ENCODE measurements at regions not wholly inside any gene's neighbourhood (a gene's known extent, or its start where the extent isn't known, plus 50 kb on each side); places are given as distances from the start of the nearest gene placed in this dataset.

DNA sequence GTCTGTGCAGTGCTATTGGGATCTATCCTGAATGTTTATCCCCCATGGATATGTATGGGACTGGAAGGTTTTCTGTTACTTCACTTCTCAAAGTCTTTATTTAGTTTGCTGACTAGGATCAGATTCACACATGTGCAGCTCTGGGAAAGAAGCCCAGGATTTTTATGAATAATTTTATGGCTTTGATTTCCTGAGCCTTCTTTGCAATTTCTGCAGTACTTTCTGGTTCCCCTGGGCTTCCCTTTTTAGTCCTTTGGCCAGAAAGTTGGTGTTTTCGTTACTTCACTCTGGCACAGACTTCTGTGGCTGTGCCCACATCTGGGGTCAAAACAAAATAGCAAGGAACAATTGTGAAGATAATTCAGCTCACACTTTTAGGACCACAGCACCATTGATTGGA is 721.0 kb downstream of the OTOL1 start:
- WGBS, 2 donors = 57 to 76% methylated on average over 1 of the region's 1 CpG
- no peaks in the 10 kb centered on the region for H3K4me1 ChIP-seq
- ATAC-seq (ENCODE audit: low FRiP score in 2 of 2) (no peak), DNase-seq (no peak)
- H3K27me3 ChIP-seq = no peaks in the 10 kb centered on the region
- H3K4me3 ChIP-seq = no peak overlapping the region
- H3K9me3 ChIP-seq = no peaks in the 10 kb centered on the region
- H3K27ac ChIP-seq = no peak overlapping the region
- H3K36me3 ChIP-seq = no peaks in the 10 kb centered on the region
- no peak for TF ChIP-seq POLR2A (IDR thresholded peaks at IDR 0.05)
- TF ChIP-seq, protein P1, sequence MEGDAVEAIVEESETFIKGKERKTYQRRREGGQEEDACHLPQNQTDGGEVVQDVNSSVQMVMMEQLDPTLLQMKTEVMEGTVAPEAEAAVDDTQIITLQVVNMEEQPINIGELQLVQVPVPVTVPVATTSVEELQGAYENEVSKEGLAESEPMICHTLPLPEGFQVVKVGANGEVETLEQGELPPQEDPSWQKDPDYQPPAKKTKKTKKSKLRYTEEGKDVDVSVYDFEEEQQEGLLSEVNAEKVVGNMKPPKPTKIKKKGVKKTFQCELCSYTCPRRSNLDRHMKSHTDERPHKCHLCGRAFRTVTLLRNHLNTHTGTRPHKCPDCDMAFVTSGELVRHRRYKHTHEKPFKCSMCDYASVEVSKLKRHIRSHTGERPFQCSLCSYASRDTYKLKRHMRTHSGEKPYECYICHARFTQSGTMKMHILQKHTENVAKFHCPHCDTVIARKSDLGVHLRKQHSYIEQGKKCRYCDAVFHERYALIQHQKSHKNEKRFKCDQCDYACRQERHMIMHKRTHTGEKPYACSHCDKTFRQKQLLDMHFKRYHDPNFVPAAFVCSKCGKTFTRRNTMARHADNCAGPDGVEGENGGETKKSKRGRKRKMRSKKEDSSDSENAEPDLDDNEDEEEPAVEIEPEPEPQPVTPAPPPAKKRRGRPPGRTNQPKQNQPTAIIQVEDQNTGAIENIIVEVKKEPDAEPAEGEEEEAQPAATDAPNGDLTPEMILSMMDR (IDR thresholded peaks at IDR 0.05) = no peak
- no peak for TF ChIP-seq POLR2AphosphoS5 (IDR thresholded peaks at IDR 0.05)
- no peak for TF ChIP-seq EP300 (IDR thresholded peaks at IDR 0.05)

DNA sequence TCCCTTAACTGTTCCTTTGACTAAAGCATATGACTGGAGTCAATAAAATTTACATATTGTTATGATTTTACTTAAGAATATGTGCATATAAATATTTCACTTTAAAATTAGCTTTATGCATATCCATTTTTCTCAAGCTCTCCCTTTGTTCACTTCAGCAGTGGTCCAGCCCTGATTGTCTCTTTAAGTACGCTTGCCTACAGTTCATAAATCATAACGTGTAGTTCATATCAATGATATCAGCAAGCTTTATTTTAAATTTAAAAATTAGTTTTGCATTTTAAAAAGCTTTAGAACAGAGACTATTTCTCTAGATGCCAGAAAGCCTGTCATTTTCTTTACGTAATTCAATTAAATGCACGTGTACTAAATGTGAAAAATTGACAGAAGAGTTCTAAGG is 721.9 kb downstream of the OTOL1 start:
- no peaks in the 10 kb centered on the region for H3K36me3 ChIP-seq
- no peaks in the 10 kb centered on the region for H3K9me3 ChIP-seq
- DNase-seq (no peak), ATAC-seq (ENCODE audit: low FRiP score in 2 of 2) (no peak)
- WGBS, 2 donors = 78 to 92% methylated on average over 4 of the region's 4 CpGs
- H3K4me3 ChIP-seq = no peak overlapping the region
- no peak for TF ChIP-seq POLR2AphosphoS5 (IDR thresholded peaks at IDR 0.05)
- no peak for TF ChIP-seq EP300 (IDR thresholded peaks at IDR 0.05)
- no peak for TF ChIP-seq POLR2A (IDR thresholded peaks at IDR 0.05)
- TF ChIP-seq, protein P1 (IDR thresholded peaks at IDR 0.05) = no peak
- H3K27ac ChIP-seq = no peak overlapping the region
- no peaks in the 10 kb centered on the region for H3K4me1 ChIP-seq
- no peaks in the 10 kb centered on the region for H3K27me3 ChIP-seq

DNA sequence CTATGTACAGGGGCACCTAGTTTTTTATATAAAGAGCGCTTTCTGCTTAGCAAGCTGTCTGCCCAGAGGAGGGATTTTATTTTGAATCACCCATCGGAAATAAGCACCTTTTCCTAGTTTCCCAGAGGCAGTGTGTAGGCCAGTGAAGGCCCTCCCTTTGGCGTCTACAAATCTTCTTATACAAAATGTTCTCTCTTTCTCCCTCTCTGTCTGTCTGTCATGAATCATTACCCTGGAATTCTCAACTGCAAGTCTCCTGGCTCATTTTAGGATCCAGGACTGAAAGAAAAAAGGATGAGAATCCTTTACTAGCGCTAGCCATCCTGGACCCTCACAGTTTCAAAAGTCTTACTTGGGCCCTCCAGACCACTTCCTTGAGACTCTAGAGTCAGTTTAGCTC is 728.1 kb downstream of the OTOL1 start:
- no peak for TF ChIP-seq POLR2A (IDR thresholded peaks at IDR 0.05)
- TF ChIP-seq POLR2AphosphoS5 (IDR thresholded peaks at IDR 0.05) = no peak
- no peak for TF ChIP-seq EP300 (IDR thresholded peaks at IDR 0.05)
- TF ChIP-seq, protein P1 (IDR thresholded peaks at IDR 0.05) = no peak
- H3K4me1 ChIP-seq = no peaks in the 10 kb centered on the region
- no peak overlapping the region for H3K27ac ChIP-seq
- ATAC-seq (ENCODE audit: low FRiP score in 2 of 2) = peak in 1 of 2 donors; percentile 16
- H3K4me3 ChIP-seq = no peak overlapping the region
- DNase-seq = no peak
- no peaks in the 10 kb centered on the region for H3K9me3 ChIP-seq
- no peaks in the 10 kb centered on the region for H3K27me3 ChIP-seq
- H3K36me3 ChIP-seq = no peaks in the 10 kb centered on the region
- 93 to 95% methylated on average over 4 of the region's 4 CpGs for WGBS, 2 donors

DNA sequence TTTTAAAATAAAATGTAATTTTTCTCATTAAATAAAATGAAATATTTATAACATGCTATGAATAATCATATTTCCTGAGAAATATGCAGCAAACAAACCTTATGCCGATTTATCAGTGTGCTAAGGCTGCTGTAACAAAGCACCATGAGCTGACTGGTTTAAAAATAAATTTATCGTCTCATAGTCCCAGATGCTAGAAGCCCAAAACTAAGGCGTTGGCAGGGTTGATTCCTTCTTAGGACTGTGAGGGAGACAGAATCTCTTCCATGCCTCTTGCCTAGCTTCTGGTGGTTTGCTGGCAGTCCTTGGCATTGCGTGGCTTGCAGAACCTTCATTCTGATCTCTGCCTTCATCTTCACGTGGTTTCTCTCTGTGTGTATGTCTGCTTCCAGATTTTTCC is 740.3 kb downstream of the OTOL1 start:
- Histone ChIP-seq H3K27me3 (no peaks in the 10 kb centered on the region), H3K4me3 (no peak overlapping the region), H3K9me3 (no peaks in the 10 kb centered on the region), H3K36me3 (no peaks in the 10 kb centered on the region), H3K4me1 (no peaks in the 10 kb centered on the region), H3K27ac (no peak overlapping the region)
- TF ChIP-seq POLR2AphosphoS5 (IDR thresholded peaks at IDR 0.05) (no peak), EP300 (IDR thresholded peaks at IDR 0.05) (no peak), POLR2A (IDR thresholded peaks at IDR 0.05) (no peak)
- TF ChIP-seq, protein P1 (IDR thresholded peaks at IDR 0.05) = no peak
- DNase-seq = no peak
- ATAC-seq (ENCODE audit: low FRiP score in 2 of 2) = no peak
- WGBS, 2 donors = 84 to 85% methylated on average over 5 of the region's 5 CpGs

DNA sequence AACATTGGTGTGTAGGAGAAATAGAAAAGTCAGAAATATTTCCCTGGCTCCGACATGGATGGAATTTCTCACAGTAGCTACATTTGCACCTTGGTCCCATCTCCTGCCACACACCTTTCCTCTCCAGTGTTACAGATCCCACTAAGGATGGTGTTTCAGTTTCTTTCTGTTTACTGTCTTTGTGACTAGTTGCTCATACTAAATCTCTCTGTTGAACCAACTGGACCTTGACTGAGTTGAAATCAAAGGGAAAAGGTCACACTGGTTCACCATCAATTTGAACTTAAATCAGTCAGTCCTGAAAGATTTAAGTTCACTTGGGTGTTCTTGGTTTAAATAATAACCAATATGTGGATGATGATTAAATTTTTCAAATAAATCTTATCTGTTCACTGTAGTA is 754.2 kb downstream of the OTOL1 start:
- WGBS, 2 donors = 67 to 68% methylated on average over 1 of the region's 1 CpG
- DNase-seq = no peak
- no peaks in the 10 kb centered on the region for H3K27me3 ChIP-seq
- H3K36me3 ChIP-seq = no peaks in the 10 kb centered on the region
- H3K4me3 ChIP-seq = no peak overlapping the region
- no peak overlapping the region for H3K27ac ChIP-seq
- TF ChIP-seq, protein P1 (IDR thresholded peaks at IDR 0.05) = no peak
- TF ChIP-seq POLR2AphosphoS5 (IDR thresholded peaks at IDR 0.05) (no peak), EP300 (IDR thresholded peaks at IDR 0.05) (no peak)
- H3K4me1 ChIP-seq = no peaks in the 10 kb centered on the region
- H3K9me3 ChIP-seq = no peaks in the 10 kb centered on the region
- no peak for ATAC-seq (ENCODE audit: low FRiP score in 2 of 2)

Data from upper lobe of left lung (tissue), 6 donors.